ENCODE measurements at regions not wholly inside any gene's neighbourhood (a gene's known extent, or its start where the extent isn't known, plus 50 kb on each side); places are given as distances from the start of the nearest gene placed in this dataset.
"Not testable (repeated sequence)": the region's sequence is repeated elsewhere in the genome, so short reads cannot be mapped to it uniquely, and the experiment has no call there.

- TF ChIP-seq EZH2 (IDR thresholded peaks at IDR 0.05; ENCODE audit: insufficient read depth, poor library complexity, severe bottlenecking); EZH2phosphoT487 (IDR thresholded peaks at IDR 0.05; ENCODE audit: insufficient read depth, low read depth): not testable (repeated sequence)
Observed at GRCh38 chr18:65670145-65670544, 80.7 kb upstream of the CDH7 start.

All from GM23248 (cell line).